ENCODE measurements at regions not wholly inside any gene's neighbourhood (a gene's known extent, or its start where the extent isn't known, plus 50 kb on each side); places are given as distances from the start of the nearest gene placed in this dataset.

DNA sequence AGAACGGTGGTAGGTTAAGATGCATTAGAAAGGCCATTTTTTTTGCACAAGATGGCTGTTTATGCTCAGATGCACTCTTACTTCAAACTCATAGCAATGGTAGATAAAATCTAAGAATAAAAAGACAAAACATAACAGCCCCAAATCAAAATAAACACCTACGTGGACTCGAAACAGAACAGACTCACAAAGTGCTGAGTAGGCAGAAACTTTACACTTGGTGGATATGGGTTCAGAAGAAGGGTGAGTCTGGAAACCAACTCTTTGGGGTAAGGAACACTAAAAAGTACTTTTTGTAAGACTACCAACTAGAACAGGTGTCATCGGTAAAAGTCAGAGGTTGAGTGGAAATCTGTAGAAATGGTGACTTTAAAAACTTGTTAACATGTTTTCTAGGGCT is 468.2 kb downstream of the OTOL1 start (continued):
- TF ChIP-seq, protein P1, sequence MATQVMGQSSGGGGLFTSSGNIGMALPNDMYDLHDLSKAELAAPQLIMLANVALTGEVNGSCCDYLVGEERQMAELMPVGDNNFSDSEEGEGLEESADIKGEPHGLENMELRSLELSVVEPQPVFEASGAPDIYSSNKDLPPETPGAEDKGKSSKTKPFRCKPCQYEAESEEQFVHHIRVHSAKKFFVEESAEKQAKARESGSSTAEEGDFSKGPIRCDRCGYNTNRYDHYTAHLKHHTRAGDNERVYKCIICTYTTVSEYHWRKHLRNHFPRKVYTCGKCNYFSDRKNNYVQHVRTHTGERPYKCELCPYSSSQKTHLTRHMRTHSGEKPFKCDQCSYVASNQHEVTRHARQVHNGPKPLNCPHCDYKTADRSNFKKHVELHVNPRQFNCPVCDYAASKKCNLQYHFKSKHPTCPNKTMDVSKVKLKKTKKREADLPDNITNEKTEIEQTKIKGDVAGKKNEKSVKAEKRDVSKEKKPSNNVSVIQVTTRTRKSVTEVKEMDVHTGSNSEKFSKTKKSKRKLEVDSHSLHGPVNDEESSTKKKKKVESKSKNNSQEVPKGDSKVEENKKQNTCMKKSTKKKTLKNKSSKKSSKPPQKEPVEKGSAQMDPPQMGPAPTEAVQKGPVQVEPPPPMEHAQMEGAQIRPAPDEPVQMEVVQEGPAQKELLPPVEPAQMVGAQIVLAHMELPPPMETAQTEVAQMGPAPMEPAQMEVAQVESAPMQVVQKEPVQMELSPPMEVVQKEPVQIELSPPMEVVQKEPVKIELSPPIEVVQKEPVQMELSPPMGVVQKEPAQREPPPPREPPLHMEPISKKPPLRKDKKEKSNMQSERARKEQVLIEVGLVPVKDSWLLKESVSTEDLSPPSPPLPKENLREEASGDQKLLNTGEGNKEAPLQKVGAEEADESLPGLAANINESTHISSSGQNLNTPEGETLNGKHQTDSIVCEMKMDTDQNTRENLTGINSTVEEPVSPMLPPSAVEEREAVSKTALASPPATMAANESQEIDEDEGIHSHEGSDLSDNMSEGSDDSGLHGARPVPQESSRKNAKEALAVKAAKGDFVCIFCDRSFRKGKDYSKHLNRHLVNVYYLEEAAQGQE (IDR thresholded peaks at IDR 0.05; ENCODE audit: low read depth, low read length), result no peak
- TF ChIP-seq ZSCAN29 (IDR thresholded peaks at IDR 0.05), result no peak
- no peak for TF ChIP-seq SRF (IDR thresholded peaks at IDR 0.05; ENCODE audit: low read depth in 2 of 2, low read length in 2 of 2)
- TF ChIP-seq SIX5 (IDR thresholded peaks at IDR 0.05; ENCODE audit: low read depth, low read length, severe bottlenecking), result no peak
- TF ChIP-seq RB1 (IDR thresholded peaks at IDR 0.05; ENCODE audit: borderline replicate concordance), result no peak
- TF ChIP-seq, protein P2, sequence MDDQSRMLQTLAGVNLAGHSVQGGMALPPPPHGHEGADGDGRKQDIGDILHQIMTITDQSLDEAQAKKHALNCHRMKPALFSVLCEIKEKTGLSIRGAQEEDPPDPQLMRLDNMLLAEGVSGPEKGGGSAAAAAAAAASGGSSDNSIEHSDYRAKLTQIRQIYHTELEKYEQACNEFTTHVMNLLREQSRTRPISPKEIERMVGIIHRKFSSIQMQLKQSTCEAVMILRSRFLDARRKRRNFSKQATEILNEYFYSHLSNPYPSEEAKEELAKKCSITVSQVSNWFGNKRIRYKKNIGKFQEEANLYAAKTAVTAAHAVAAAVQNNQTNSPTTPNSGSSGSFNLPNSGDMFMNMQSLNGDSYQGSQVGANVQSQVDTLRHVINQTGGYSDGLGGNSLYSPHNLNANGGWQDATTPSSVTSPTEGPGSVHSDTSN (IDR thresholded peaks at IDR 0.05; ENCODE audit: insufficient replicate concordance, low read depth, low read length), result no peak
- no peak for TF ChIP-seq MTA2 (IDR thresholded peaks at IDR 0.05; ENCODE audit: low read depth)
- no peak for TF ChIP-seq ZNF207 (IDR thresholded peaks at IDR 0.05; ENCODE audit: borderline replicate concordance)
- no peak for TF ChIP-seq TAF1 (IDR thresholded peaks at IDR 0.05; ENCODE audit: borderline replicate concordance, low read depth, low read length)
- no peak for TF ChIP-seq EGR1 (IDR thresholded peaks at IDR 0.05; ENCODE audit: borderline replicate concordance in 1 of 2, low read depth in 2 of 2, low read length in 2 of 2)
- no peak for TF ChIP-seq MYC (IDR thresholded peaks at IDR 0.05; ENCODE audit: insufficient read depth, insufficient read length, insufficient replicate concordance, low read length, severe bottlenecking)
